Uterus (tissue), 3 donors: ENCODE measurements at regions not wholly inside any gene's neighbourhood (a gene's known extent, or its start where the extent isn't known, plus 50 kb on each side); places are given as distances from the start of the nearest gene placed in this dataset.

ENCODE experiments used
- DNase-seq, 2 donors: peaks; one replicate each; pipeline ENCODE4 v3.0.0-alpha.2; 2019 to 2020
- H3K27ac ChIP-seq, 2 donors: fragments of 200-600 bp; sonication (generic); 1 replicate in 1 of 2; 2 replicates in 1 of 2; pipeline ENCODE4 v1.5.1; 2016 to 2018
- H3K27me3 ChIP-seq, 2 donors: fragments of 200-600 bp; sonication (generic); one replicate each; pipeline ENCODE4 v1.5.1; 2018 to 2019; ENCODE audit warnings: control low read depth in 1 of 2
- H3K36me3 ChIP-seq, 2 donors: fragments of 200-600 bp; sonication (generic); one replicate each; pipeline ENCODE4 v1.5.1; 2019; ENCODE audit warnings: control low read depth in 1 of 2
- H3K4me1 ChIP-seq, 2 donors: fragments of 200-600 bp; sonication (generic); one replicate each; pipeline ENCODE4 v1.5.1; 2018 to 2019; ENCODE audit warnings: control low read depth in 1 of 2
- H3K4me3 ChIP-seq, 2 donors: fragments of 200-600 bp; sonication (generic); 1 replicate in 1 of 2; 2 replicates in 1 of 2; pipeline ENCODE4 v1.5.1; 2018 to 2019; ENCODE audit warnings: mild to moderate bottlenecking in 1 of 2
- H3K9me3 ChIP-seq, 2 donors: fragments of 200-600 bp; sonication (generic); one replicate each; pipeline ENCODE4 v1.5.1; 2019; ENCODE audit warnings: control low read depth in 1 of 2
- CTCF ChIP-seq, 4 experiments: fragments of 200-600 bp in 2 of 4; fragments of 450-650 bp in 2 of 4; sonication (generic) in 2 of 4; IDR thresholded peaks; one replicate each; pipeline ENCODE4 v1.5.1; 2016 to 2019; ENCODE audit warnings: antibody characterized with exemption in 4 of 4, mild to moderate bottlenecking in 2 of 4, moderate library complexity in 1 of 4
- POLR2A ChIP-seq, 2 donors: fragments of 450-650 bp; IDR thresholded peaks; one replicate each; pipeline ENCODE4 v1.6.1; 2016; ENCODE audit warnings: antibody characterized with exemption in 2 of 2, mild to moderate bottlenecking in 1 of 2, moderate library complexity in 1 of 2
- intact Hi-C: fragments of 100-400 bp; cut with DNase I; formaldehyde crosslinking; loops from one replicate; pipeline ENCODE4 v1.15.1; 2023; ENCODE audit warnings: low total_unique reads
- donor health status: DM: yes; HTN: yes; CAD: no.

GRCh38 chr3:145849115-145849514 is 311.9 kb downstream of the PLOD2 start:
- Histone ChIP-seq H3K27me3 (no peaks in the 10 kb centered on the region), H3K36me3 (no peaks in the 10 kb centered on the region), H3K4me1 (no peaks in the 10 kb centered on the region), H3K27ac (no peak overlapping the region), H3K9me3 (no peaks in the 10 kb centered on the region), H3K4me3 (no peak overlapping the region)
- intact Hi-C loops: no loop called here
- TF ChIP-seq CTCF (IDR thresholded peaks at IDR 0.05): no peak
- TF ChIP-seq POLR2A (IDR thresholded peaks at IDR 0.05): no peak
- no peak for DNase-seq

GRCh38 chr3:145854499-145854898 is 306.5 kb downstream of the PLOD2 start:
- intact Hi-C loops: no loop called here
- Histone ChIP-seq H3K27ac (no peak overlapping the region), H3K36me3 (no peaks in the 10 kb centered on the region), H3K27me3 (no peaks in the 10 kb centered on the region), H3K4me3 (no peak overlapping the region), H3K9me3 (no peaks in the 10 kb centered on the region), H3K4me1 (no peaks in the 10 kb centered on the region)
- TF ChIP-seq CTCF (IDR thresholded peaks at IDR 0.05) (no peak), POLR2A (IDR thresholded peaks at IDR 0.05) (no peak)
- no peak for DNase-seq

GRCh38 chr3:145857956-145858355 is 303.0 kb downstream of the PLOD2 start:
- H3K27me3 ChIP-seq: no peaks in the 10 kb centered on the region
- H3K4me3 ChIP-seq: no peak overlapping the region
- no peaks in the 10 kb centered on the region for H3K4me1 ChIP-seq
- no peak for DNase-seq
- no peak overlapping the region for H3K27ac ChIP-seq
- no peaks in the 10 kb centered on the region for H3K9me3 ChIP-seq
- H3K36me3 ChIP-seq: no peaks in the 10 kb centered on the region
- intact Hi-C loops: no loop called here
- no peak for TF ChIP-seq CTCF (IDR thresholded peaks at IDR 0.05)
- TF ChIP-seq POLR2A (IDR thresholded peaks at IDR 0.05): no peak

GRCh38 chr3:145864336-145864735 is 296.6 kb downstream of the PLOD2 start:
- intact Hi-C loops: no loop called here

GRCh38 chr3:145865399-145866018 is 295.5 kb downstream of the PLOD2 start:
- Histone ChIP-seq H3K4me3 (no peak overlapping the region), H3K4me1 (no peaks in the 10 kb centered on the region), H3K9me3 (no peaks in the 10 kb centered on the region), H3K27ac (no peak overlapping the region), H3K27me3 (no peaks in the 10 kb centered on the region), H3K36me3 (no peaks in the 10 kb centered on the region)
- no peak for DNase-seq
- TF ChIP-seq POLR2A (IDR thresholded peaks at IDR 0.05) (no peak), CTCF (IDR thresholded peaks at IDR 0.05) (no peak)
- intact Hi-C loops: no loop called here

More at GRCh38 chr3:145864336-145864735, 296.6 kb downstream of the PLOD2 start:
- Histone ChIP-seq H3K36me3 (no peaks in the 10 kb centered on the region), H3K4me3 (no peak overlapping the region), H3K27me3 (no peaks in the 10 kb centered on the region), H3K27ac (no peak overlapping the region), H3K4me1 (no peaks in the 10 kb centered on the region), H3K9me3 (no peaks in the 10 kb centered on the region)
- TF ChIP-seq POLR2A (IDR thresholded peaks at IDR 0.05) (no peak), CTCF (IDR thresholded peaks at IDR 0.05) (no peak)
- DNase-seq: no peak
